ENCODE measurements at regions not wholly inside any gene's neighbourhood (a gene's known extent, or its start where the extent isn't known, plus 50 kb on each side); places are given as distances from the start of the nearest gene placed in this dataset.

DNA sequence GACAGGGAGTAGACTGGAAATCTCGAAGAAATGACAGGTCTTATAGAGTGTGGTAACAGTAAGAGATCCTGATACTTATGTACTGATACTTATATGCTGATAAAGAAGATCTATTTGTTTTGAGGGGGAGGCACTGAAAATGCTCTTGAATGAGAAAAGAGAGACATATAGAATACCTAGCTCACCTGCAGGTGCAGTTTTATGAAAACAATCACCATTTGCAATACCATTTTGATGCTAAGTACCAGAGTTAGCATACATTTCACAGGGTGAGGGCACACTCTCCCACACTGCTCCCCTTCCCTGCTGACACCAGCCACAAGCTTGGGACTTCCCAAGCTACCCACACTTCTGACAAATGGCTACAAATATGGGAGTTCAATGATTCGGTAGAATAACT lies 1490.1 kb upstream of the IGFBP7 start:
- no peaks in the 10 kb centered on the region for H3K36me3 ChIP-seq
- no peaks in the 10 kb centered on the region for H3K4me1 ChIP-seq
- no peak overlapping the region for H3K4me3 ChIP-seq
- no peak for DNase-seq
- H3K9me3 ChIP-seq, result no peaks in the 10 kb centered on the region
- intact Hi-C loops (cut with DNase I; ENCODE audit: low total_unique reads), result no loop called here
- WGBS, 5 donors, result 69 to 92% (median 81%) methylated on average over 2 of the region's 2 CpGs
- H3K27me3 ChIP-seq (replicated peaks in 1 of 7), result no peaks in the 10 kb centered on the region
- TF ChIP-seq POLR2AphosphoS5 (IDR thresholded peaks at IDR 0.05) (no peak), POLR2A (IDR thresholded peaks at IDR 0.05) (no peak), CTCF (IDR thresholded peaks at IDR 0.05 in 8 of 11, conservative IDR thresholded peaks at IDR 0.05 in 3 of 11) (no peak)
- no peak overlapping the region for H3K27ac ChIP-seq

DNA sequence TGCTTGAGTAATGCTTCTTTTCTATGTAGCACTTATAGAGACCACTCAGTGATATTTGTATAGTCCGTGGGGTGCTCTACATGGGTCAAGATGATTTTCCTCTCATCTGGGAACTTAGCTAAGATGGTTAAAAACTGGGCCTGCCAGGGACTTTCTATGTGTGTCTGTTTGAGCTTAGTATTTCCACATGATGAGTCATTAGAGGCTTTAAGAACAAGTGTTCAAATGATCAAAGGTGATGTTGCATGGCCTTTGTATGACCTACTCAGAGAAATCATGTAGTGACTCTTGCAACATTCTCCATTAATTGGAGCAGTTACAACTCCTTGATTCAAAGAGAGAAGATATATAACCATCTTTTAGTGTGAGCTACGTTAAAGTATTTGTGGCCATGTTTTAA lies 1480.5 kb upstream of the IGFBP7 start:
- Histone ChIP-seq H3K4me1 (no peaks in the 10 kb centered on the region), H3K9me3 (peaks cover 0 to 6% (median 0%) of the 10 kb centered on the region in 8 donors), H3K27me3 (replicated peaks in 1 of 7) (no peaks in the 10 kb centered on the region), H3K27ac (no peak overlapping the region), H3K4me3 (no peak overlapping the region), H3K36me3 (no peaks in the 10 kb centered on the region)
- DNase-seq, result no peak
- intact Hi-C loops (cut with DNase I; ENCODE audit: low total_unique reads), result no loop called here
- WGBS, 5 donors, result 55 to 66% (median 64%) methylated on average over 2 of the region's 2 CpGs
- TF ChIP-seq POLR2AphosphoS5 (IDR thresholded peaks at IDR 0.05) (no peak), CTCF (IDR thresholded peaks at IDR 0.05 in 8 of 11, conservative IDR thresholded peaks at IDR 0.05 in 3 of 11) (no peak), POLR2A (IDR thresholded peaks at IDR 0.05) (no peak)

GRCh38 chr4:58587856-58588255 lies 1477.7 kb upstream of the IGFBP7 start:
- Histone ChIP-seq H3K4me1 (no peaks in the 10 kb centered on the region), H3K4me3 (no peak overlapping the region), H3K27ac (no peak overlapping the region), H3K9me3 (peaks cover 0 to 34% (median 16%) of the 10 kb centered on the region in 8 donors), H3K27me3 (replicated peaks in 1 of 7) (no peaks in the 10 kb centered on the region), H3K36me3 (no peaks in the 10 kb centered on the region)
- 81 to 91% (median 86%) methylated on average over 6 of the region's 6 CpGs for WGBS, 5 donors
- no peak for DNase-seq
- intact Hi-C loops (cut with DNase I; ENCODE audit: low total_unique reads), result no loop called here
- TF ChIP-seq POLR2A (IDR thresholded peaks at IDR 0.05) (no peak), POLR2AphosphoS5 (IDR thresholded peaks at IDR 0.05) (no peak), CTCF (IDR thresholded peaks at IDR 0.05 in 8 of 11, conservative IDR thresholded peaks at IDR 0.05 in 3 of 11) (no peak)

- no peak for TF ChIP-seq POLR2A (IDR thresholded peaks at IDR 0.05)
- no peak for TF ChIP-seq CTCF (IDR thresholded peaks at IDR 0.05 in 8 of 11, conservative IDR thresholded peaks at IDR 0.05 in 3 of 11)
- TF ChIP-seq POLR2AphosphoS5 (IDR thresholded peaks at IDR 0.05), result no peak
- H3K27me3 ChIP-seq (replicated peaks in 1 of 7), result no peaks in the 10 kb centered on the region
- H3K4me1 ChIP-seq, result no peaks in the 10 kb centered on the region
- intact Hi-C loops (cut with DNase I; ENCODE audit: low total_unique reads), result no loop called here
- peaks cover 0 to 19% (median 12%) of the 10 kb centered on the region in 8 donors for H3K9me3 ChIP-seq
- DNase-seq, result no peak
- WGBS, 5 donors, result 19 to 35% (median 23%) methylated on average over 1 of the region's 1 CpG
- H3K4me3 ChIP-seq, result no peak overlapping the region
- no peaks in the 10 kb centered on the region for H3K36me3 ChIP-seq
- H3K27ac ChIP-seq, result no peak overlapping the region
These were observed 1456.1 kb upstream of the IGFBP7 start for GRCh38 chr4:58566260-58566659.

All from spleen (tissue), 11 donors.